ENCODE measurements at regions not wholly inside any gene's neighbourhood (a gene's known extent, or its start where the extent isn't known, plus 50 kb on each side); places are given as distances from the start of the nearest gene placed in this dataset.

DNA sequence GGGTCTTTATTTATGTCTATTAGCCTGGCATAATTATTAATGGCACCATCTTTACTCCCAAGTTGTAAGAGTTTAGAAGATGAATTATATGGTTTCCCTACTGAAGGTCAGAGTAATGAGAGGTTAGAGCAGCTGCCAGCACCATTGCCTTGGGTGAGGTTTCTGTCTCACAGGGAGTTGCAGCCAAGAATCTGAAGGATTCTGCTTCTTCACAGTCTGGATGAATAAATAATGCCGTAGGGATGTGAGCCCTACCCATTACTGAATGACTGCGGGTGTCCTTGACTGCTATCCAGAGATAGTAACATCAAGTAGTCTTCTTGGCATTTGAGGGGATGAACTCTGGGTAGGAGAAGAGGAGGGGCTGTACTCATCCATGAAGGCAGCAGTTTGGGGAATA, 52.8 kb upstream of the SMIM36 start:
- Histone ChIP-seq H3K9ac (replicated peaks; ENCODE audit: extremely low read depth, insufficient read depth, low read length) (no peak overlapping the region), H3K36me3 (ENCODE audit: control insufficient read depth in 2 of 2, extremely low read depth in 1 of 2, insufficient read depth in 2 of 2, low read length in 2 of 2) (no peaks in the 10 kb centered on the region), H4K20me1 (replicated peaks; ENCODE audit: control insufficient read depth, extremely low read depth, insufficient read depth, low read length) (no peaks in the 10 kb centered on the region), H3K9me3 (replicated peaks; ENCODE audit: control insufficient read depth, insufficient read depth, low read length) (no peaks in the 10 kb centered on the region), H2AFZ (ENCODE audit: low read depth, low read length) (no peak overlapping the region), H3K4me1 (ENCODE audit: control insufficient read depth, extremely low read depth, insufficient read depth, low read length) (no peaks in the 10 kb centered on the region), H3K4me2 (ENCODE audit: insufficient read depth, low read length) (no peak overlapping the region), H3K79me2 (ENCODE audit: control insufficient read depth, insufficient read depth, low read length) (no peaks in the 10 kb centered on the region), H3K27ac (ENCODE audit: insufficient read depth, low read depth, low read length) (no peak overlapping the region), H3K4me3 (replicated peaks in 1 of 3; ENCODE audit: insufficient read depth in 1 of 3, low read depth in 1 of 3, low read length in 3 of 3) (no peak overlapping the region), H3K9me1 (replicated peaks; ENCODE audit: control insufficient read depth, extremely low read depth, insufficient read depth, low read length) (no peaks in the 10 kb centered on the region), H3K27me3 (ENCODE audit: control insufficient read depth in 2 of 2, insufficient read depth in 2 of 2, low read length in 2 of 2) (peaks cover 0 to 5% of the 10 kb centered on the region in 2 experiments)
- TF ChIP-seq GATA2 (IDR thresholded peaks at IDR 0.05; ENCODE audit: insufficient read depth, insufficient read length, low read depth, low read length) (no peak), JUN (IDR thresholded peaks at IDR 0.05; ENCODE audit: borderline replicate concordance, insufficient read depth, insufficient read length, low read depth) (no peak), POLR2AphosphoS5 (IDR thresholded peaks at IDR 0.05; ENCODE audit: insufficient read depth, low read depth, low read length) (no peak), FOS (IDR thresholded peaks at IDR 0.05; ENCODE audit: borderline replicate concordance, insufficient read depth, low read length) (no peak), EZH2 (IDR thresholded peaks at IDR 0.05; ENCODE audit: borderline replicate concordance, low read depth, low read length, severe bottlenecking) (no peak), MYC (IDR thresholded peaks at IDR 0.05; ENCODE audit: low read depth, low read length) (no peak), POLR2A (IDR thresholded peaks at IDR 0.05; ENCODE audit: low read depth, low read length) (no peak)
- TF ChIP-seq, protein P1, sequence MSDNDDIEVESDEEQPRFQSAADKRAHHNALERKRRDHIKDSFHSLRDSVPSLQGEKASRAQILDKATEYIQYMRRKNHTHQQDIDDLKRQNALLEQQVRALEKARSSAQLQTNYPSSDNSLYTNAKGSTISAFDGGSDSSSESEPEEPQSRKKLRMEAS (IDR thresholded peaks at IDR 0.05; ENCODE audit: insufficient read depth, insufficient read length) = no peak
- TF ChIP-seq, protein P2, sequence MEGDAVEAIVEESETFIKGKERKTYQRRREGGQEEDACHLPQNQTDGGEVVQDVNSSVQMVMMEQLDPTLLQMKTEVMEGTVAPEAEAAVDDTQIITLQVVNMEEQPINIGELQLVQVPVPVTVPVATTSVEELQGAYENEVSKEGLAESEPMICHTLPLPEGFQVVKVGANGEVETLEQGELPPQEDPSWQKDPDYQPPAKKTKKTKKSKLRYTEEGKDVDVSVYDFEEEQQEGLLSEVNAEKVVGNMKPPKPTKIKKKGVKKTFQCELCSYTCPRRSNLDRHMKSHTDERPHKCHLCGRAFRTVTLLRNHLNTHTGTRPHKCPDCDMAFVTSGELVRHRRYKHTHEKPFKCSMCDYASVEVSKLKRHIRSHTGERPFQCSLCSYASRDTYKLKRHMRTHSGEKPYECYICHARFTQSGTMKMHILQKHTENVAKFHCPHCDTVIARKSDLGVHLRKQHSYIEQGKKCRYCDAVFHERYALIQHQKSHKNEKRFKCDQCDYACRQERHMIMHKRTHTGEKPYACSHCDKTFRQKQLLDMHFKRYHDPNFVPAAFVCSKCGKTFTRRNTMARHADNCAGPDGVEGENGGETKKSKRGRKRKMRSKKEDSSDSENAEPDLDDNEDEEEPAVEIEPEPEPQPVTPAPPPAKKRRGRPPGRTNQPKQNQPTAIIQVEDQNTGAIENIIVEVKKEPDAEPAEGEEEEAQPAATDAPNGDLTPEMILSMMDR (IDR thresholded peaks at IDR 0.05; ENCODE audit: extremely low read depth in 1 of 2, insufficient read depth in 1 of 2, low read depth in 1 of 2, low read length in 2 of 2) = no peak
- ChIA-PET CTCF (interaction anchor here (1.0 kb wide), 1 partner anchor 13 kb away, joined by 3 read pairs; no protein-coding TSS in a partner anchor), POLR2A (no interaction called here)
- dilution Hi-C loops (cut with MboI; ENCODE audit: extremely low pct_ligation_motif_present, low sequenced_read_pairs) (no loop called here), intact Hi-C loops (cut with micrococcal nuclease) (no loop called here)
- DNase-seq (ENCODE audit: low read depth, low spot score) = no peak
- no peak for FAIRE-seq
- no TSS peak for BruUV-seq (replicated peaks)
